Parathyroid adenoma (tissue), 2 donors: ENCODE measurements at regions not wholly inside any gene's neighbourhood (a gene's known extent, or its start where the extent isn't known, plus 50 kb on each side); places are given as distances from the start of the nearest gene placed in this dataset.

Experiments
- H2AFZ ChIP-seq: fragments of 300-600 bp; sonication (generic); one replicate; pipeline ENCODE4 v1.7.0; 2017; ENCODE audit warnings: antibody characterized with exemption, mild to moderate bottlenecking
- H3K27ac ChIP-seq: fragments of 300-600 bp; sonication (generic); one replicate; pipeline ENCODE4 v1.7.0; 2017
- H3K27me3 ChIP-seq: fragments of 300-600 bp; sonication (generic); one replicate; pipeline ENCODE4 v1.7.0; 2017; ENCODE audit warnings: low read length; ENCODE audit not compliant: control insufficient read depth, insufficient read depth
- H3K36me3 ChIP-seq: fragments of 300-600 bp; sonication (generic); one replicate; pipeline ENCODE4 v1.7.0; 2017; ENCODE audit warnings: low read length; ENCODE audit not compliant: control insufficient read depth, insufficient read depth
- H3K4me1 ChIP-seq: fragments of 300-600 bp; sonication (generic); one replicate; pipeline ENCODE4 v1.7.0; 2017; ENCODE audit warnings: control low read depth
- H3K4me2 ChIP-seq: fragments of 300-600 bp; sonication (generic); one replicate; pipeline ENCODE4 v1.7.0; 2017; ENCODE audit warnings: low read length
- H3K4me3 ChIP-seq: fragments of 300-600 bp; sonication (generic); one replicate; pipeline ENCODE4 v1.7.0; 2017; ENCODE audit warnings: low read depth, low read length
- H3K79me2 ChIP-seq: fragments of 300-600 bp; sonication (generic); one replicate; pipeline ENCODE4 v1.7.0; 2017; ENCODE audit warnings: control low read depth
- H3K9ac ChIP-seq: fragments of 300-600 bp; sonication (generic); one replicate; pipeline ENCODE4 v1.7.0; 2017; ENCODE audit warnings: mild to moderate bottlenecking
- H3K9me3 ChIP-seq: fragments of 300-600 bp; sonication (generic); one replicate; pipeline ENCODE4 v1.7.0; 2017; ENCODE audit warnings: low read length; ENCODE audit not compliant: control insufficient read depth
- CTCF ChIP-seq: fragments of 300-600 bp; sonication (generic); IDR thresholded peaks from one replicate; pipeline ENCODE4 v1.7.0; 2017; ENCODE audit warnings: antibody characterized with exemption, mild to moderate bottlenecking
- donor health status: primary hyperparathyroidism.

GRCh38 chr2:58350484-58350883 is 109.4 kb upstream of the FANCL start:
- H3K4me1 ChIP-seq = no peaks in the 10 kb centered on the region
- H3K4me2 ChIP-seq = no peak overlapping the region
- no peak overlapping the region for H2AFZ ChIP-seq
- no peak overlapping the region for H3K27ac ChIP-seq
- no peaks in the 10 kb centered on the region for H3K9me3 ChIP-seq
- H3K9ac ChIP-seq = no peak overlapping the region
- H3K36me3 ChIP-seq = no peaks in the 10 kb centered on the region
- TF ChIP-seq CTCF = no peak
- H3K79me2 ChIP-seq = no peaks in the 10 kb centered on the region
- no peak overlapping the region for H3K4me3 ChIP-seq
- H3K27me3 ChIP-seq = no peaks in the 10 kb centered on the region

GRCh38 chr2:58347810-58348209 is 106.7 kb upstream of the FANCL start:
- Histone ChIP-seq H3K36me3 (no peaks in the 10 kb centered on the region), H3K4me3 (no peak overlapping the region), H3K9me3 (no peaks in the 10 kb centered on the region), H3K9ac (no peak overlapping the region), H2AFZ (no peak overlapping the region), H3K4me1 (no peaks in the 10 kb centered on the region), H3K27ac (no peak overlapping the region), H3K79me2 (no peaks in the 10 kb centered on the region), H3K4me2 (no peak overlapping the region), H3K27me3 (no peaks in the 10 kb centered on the region)
- no peak for TF ChIP-seq CTCF

- no peak overlapping the region for H3K27ac ChIP-seq
- no peaks in the 10 kb centered on the region for H3K27me3 ChIP-seq
- H3K36me3 ChIP-seq = no peaks in the 10 kb centered on the region
- no peak overlapping the region for H3K9ac ChIP-seq
- no peak overlapping the region for H2AFZ ChIP-seq
- H3K4me3 ChIP-seq = no peak overlapping the region
- H3K9me3 ChIP-seq = no peaks in the 10 kb centered on the region
- H3K4me2 ChIP-seq = no peak overlapping the region
- no peaks in the 10 kb centered on the region for H3K4me1 ChIP-seq
- no peaks in the 10 kb centered on the region for H3K79me2 ChIP-seq
- TF ChIP-seq CTCF = no peak
Measured at GRCh38 chr2:58341047-58341446, 99.9 kb upstream of the FANCL start.

GRCh38 chr2:58339548-58340243 is 98.6 kb upstream of the FANCL start:
- no peak overlapping the region for H3K4me3 ChIP-seq
- no peak overlapping the region for H3K27ac ChIP-seq
- H3K4me1 ChIP-seq = no peaks in the 10 kb centered on the region
- no peaks in the 10 kb centered on the region for H3K27me3 ChIP-seq
- no peak overlapping the region for H3K9ac ChIP-seq
- no peaks in the 10 kb centered on the region for H3K9me3 ChIP-seq
- H2AFZ ChIP-seq = no peak overlapping the region
- no peaks in the 10 kb centered on the region for H3K79me2 ChIP-seq
- H3K4me2 ChIP-seq = no peak overlapping the region
- TF ChIP-seq CTCF = no peak
- no peaks in the 10 kb centered on the region for H3K36me3 ChIP-seq

- no peak for TF ChIP-seq CTCF
- H3K4me1 ChIP-seq = no peaks in the 10 kb centered on the region
- H3K27ac ChIP-seq = no peak overlapping the region
- H3K27me3 ChIP-seq = no peaks in the 10 kb centered on the region
- H3K79me2 ChIP-seq = no peaks in the 10 kb centered on the region
- H3K9me3 ChIP-seq = no peaks in the 10 kb centered on the region
- H3K4me3 ChIP-seq = no peak overlapping the region
- no peak overlapping the region for H3K4me2 ChIP-seq
- H3K36me3 ChIP-seq = no peaks in the 10 kb centered on the region
- H3K9ac ChIP-seq = no peak overlapping the region
- H2AFZ ChIP-seq = no peak overlapping the region
Measured at GRCh38 chr2:58336416-58336815, 95.3 kb upstream of the FANCL start.
